SK-N-SH (cell line): ENCODE measurements at regions not wholly inside any gene's neighbourhood (a gene's known extent, or its start where the extent isn't known, plus 50 kb on each side); places are given as distances from the start of the nearest gene placed in this dataset.

Experiments
- CTCF ChIA-PET: fragments of 300-600, 350-600 bp; formaldehyde crosslinking; extraction: SDS; loops from one replicate; lab custom pipeline; 2021; lab: Yijun Ruan, JAX
- POLR2A ChIA-PET: fragments of 350-600 bp; sonication (Branson Sonifier 250); formaldehyde crosslinking; extraction: SDS; loops from one replicate; lab custom pipeline; 2020; ENCODE audit warnings: antibody characterized with exemption, inconsistent platforms; lab: Yijun Ruan, JAX
- DNase-seq: peaks from one replicate; pipeline ENCODE4 v3.0.0; 2012
- H2AFZ ChIP-seq: fragments of 200-600 bp; sonication (generic); 2 replicates; pipeline ENCODE4 v1.8.1; 2016; ENCODE audit warnings: antibody characterized with exemption, mild to moderate bottlenecking, low read depth
- H3F3A ChIP-seq: fragments of 200-600 bp; sonication (generic); replicated peaks from 2 replicates; pipeline ENCODE3; 2016; ENCODE audit warnings: antibody characterized with exemption, mild to moderate bottlenecking; ENCODE audit not compliant: insufficient read depth
- H3K27ac ChIP-seq, 2 experiments: fragments of 200-500 bp in 1 of 2; fragments of 200-600 bp in 1 of 2; sonication (Bioruptor generic) in 1 of 2; sonication (generic), shearing (Covaris generic) in 1 of 2; 2 replicates each; pipeline versions ENCODE4 v1.5.1 to v1.6.1; 2014 to 2016; ENCODE audit warnings: low read depth in 2 of 2, inconsistent platforms in 1 of 2, low read length in 1 of 2, mild to moderate bottlenecking in 1 of 2, mixed read lengths in 1 of 2
- H3K27me3 ChIP-seq: fragments of 200-600 bp; sonication (generic), shearing (Covaris generic); 2 replicates; pipeline ENCODE4 v1.6.1; 2016; ENCODE audit warnings: mixed run types; ENCODE audit not compliant: insufficient read depth
- H3K36me3 ChIP-seq, 2 experiments: fragments of 200-500 bp in 1 of 2; fragments of 200-600 bp in 1 of 2; sonication (Bioruptor generic) in 1 of 2; sonication (generic) in 1 of 2; replicated peaks in 1 of 2; 2 replicates each; pipeline versions ENCODE3 to v1.5.1; 2014 to 2016; ENCODE audit warnings: low read length in 1 of 2, mild to moderate bottlenecking in 1 of 2; ENCODE audit not compliant: insufficient read depth in 2 of 2, control insufficient read depth in 1 of 2
- H3K4me1 ChIP-seq, 2 experiments: fragments of 200-500 bp in 1 of 2; fragments of 200-600 bp in 1 of 2; sonication (Bioruptor generic) in 1 of 2; sonication (generic), shearing (Covaris generic) in 1 of 2; 2 replicates each; pipeline versions ENCODE4 v1.5.1 to v1.6.1; 2014 to 2016; ENCODE audit warnings: low read depth in 1 of 2, low read length in 1 of 2, mixed run types in 1 of 2; ENCODE audit not compliant: insufficient read depth in 2 of 2, control insufficient read depth in 1 of 2
- H3K4me2 ChIP-seq: fragments of 200-600 bp; sonication (generic), shearing (Covaris generic); 2 replicates; pipeline ENCODE4 v1.6.1; 2017; ENCODE audit warnings: mixed run types
- H3K4me3 ChIP-seq, 2 experiments: fragments of 200-500 bp in 1 of 2; fragments of 200-600 bp in 1 of 2; sonication (Bioruptor generic) in 1 of 2; sonication (generic), shearing (Covaris generic) in 1 of 2; 2 replicates each; pipeline versions ENCODE4 v1.5.1 to v1.8.1; 2014 to 2016; ENCODE audit warnings: low read depth in 2 of 2, inconsistent platforms in 1 of 2, low read length in 1 of 2, mild to moderate bottlenecking in 1 of 2, mixed read lengths in 1 of 2, moderate library complexity in 1 of 2
- H3K79me2 ChIP-seq: fragments of 200-600 bp; sonication (generic); 2 replicates; pipeline ENCODE4 v1.8.1; 2017; ENCODE audit warnings: mild to moderate bottlenecking; ENCODE audit not compliant: insufficient read depth
- H3K9ac ChIP-seq: fragments of 200-600 bp; sonication (generic); 2 replicates; pipeline ENCODE4 v1.6.1; 2017; ENCODE audit warnings: mixed run types
- H3K9me2 ChIP-seq: fragments of 200-600 bp; sonication (generic); 2 replicates; pipeline ENCODE4 v1.6.1; 2017; ENCODE audit warnings: mixed run types
- H3K9me3 ChIP-seq: fragments of 200-600 bp; sonication (generic); 2 replicates; pipeline ENCODE4 v1.6.1; 2017; ENCODE audit warnings: mixed run types, mild to moderate bottlenecking, moderate library complexity
- H4K20me1 ChIP-seq: fragments of 200-600 bp; sonication (generic); 2 replicates; pipeline ENCODE4 v1.6.1; 2017; ENCODE audit warnings: mild to moderate bottlenecking, mixed run types; ENCODE audit not compliant: insufficient read depth
- ELF1 ChIP-seq: IDR thresholded peaks from 2 replicates; pipeline ENCODE4 v1.4.0; 2012
- EP300 ChIP-seq, 2 experiments: IDR thresholded peaks; 2 replicates each; pipeline versions ENCODE4 v1.4.0 to v1.6.1; 2012; ENCODE audit warnings: borderline replicate concordance in 1 of 2, low read depth in 1 of 2, low read length in 1 of 2
- EZH2phosphoT487 ChIP-seq: fragments of 200-600 bp; sonication (generic); IDR thresholded peaks from 2 replicates; pipeline ENCODE4 v1.6.1; 2017; ENCODE audit warnings: low read depth, mixed run types, mild to moderate bottlenecking, antibody characterized with exemption, moderate library complexity, borderline replicate concordance
- FOSL2 ChIP-seq: IDR thresholded peaks from 2 replicates; pipeline ENCODE4 v1.4.0; 2012; ENCODE audit warnings: low read depth, mild to moderate bottlenecking, moderate library complexity, borderline replicate concordance
- FOXJ3 ChIP-seq: sonication (generic); formaldehyde crosslinking; IDR thresholded peaks from 2 replicates; pipeline ENCODE4 v1.5.1; 2020; ENCODE audit warnings: mild to moderate bottlenecking, missing genetic modification reagents
- GATA2 ChIP-seq: sonication (generic); formaldehyde crosslinking; IDR thresholded peaks from 2 replicates; pipeline ENCODE4 v1.5.0; 2020; ENCODE audit warnings: mild to moderate bottlenecking, missing genetic modification reagents
- IRF3 ChIP-seq: fragments of 150-350 bp; IDR thresholded peaks from 2 replicates; pipeline ENCODE4 v1.6.1; 2016; ENCODE audit warnings: mild to moderate bottlenecking, low read depth, low read length
- JUND ChIP-seq: IDR thresholded peaks from 2 replicates; pipeline ENCODE4 v1.4.0; 2012
- MAX ChIP-seq: IDR thresholded peaks from 2 replicates; pipeline ENCODE4 v1.4.0; 2012; ENCODE audit warnings: low read depth
- MEF2A ChIP-seq: IDR thresholded peaks from 2 replicates; pipeline ENCODE4 v1.4.0; 2012; ENCODE audit warnings: low read depth, borderline replicate concordance
- MXI1 ChIP-seq: IDR thresholded peaks from 2 replicates; pipeline ENCODE4 v1.6.1; 2012; ENCODE audit warnings: mild to moderate bottlenecking, low read depth, low read length, improper control_type of control experiment
- NFIC ChIP-seq: IDR thresholded peaks from 2 replicates; pipeline ENCODE4 v1.4.0; 2012; ENCODE audit warnings: borderline replicate concordance
- NRF1 ChIP-seq: IDR thresholded peaks from 2 replicates; pipeline ENCODE4 v1.6.1; 2012; ENCODE audit warnings: low read depth, mild to moderate bottlenecking, low read length
- RXRA ChIP-seq: IDR thresholded peaks from 2 replicates; pipeline ENCODE4 v1.4.0; 2012; ENCODE audit warnings: low read depth, mild to moderate bottlenecking, borderline replicate concordance
- SIN3A ChIP-seq: IDR thresholded peaks from 2 replicates; pipeline ENCODE4 v1.6.1; 2012; ENCODE audit warnings: low read depth, mild to moderate bottlenecking, low read length, moderate library complexity, borderline replicate concordance
- TAF1 ChIP-seq: IDR thresholded peaks from 2 replicates; pipeline ENCODE4 v1.6.1; 2012; ENCODE audit warnings: low read depth, mild to moderate bottlenecking, low read length, moderate library complexity, borderline replicate concordance
- TCF12 ChIP-seq: IDR thresholded peaks from 2 replicates; pipeline ENCODE4 v1.4.0; 2012
- TEAD4 ChIP-seq: IDR thresholded peaks from 2 replicates; pipeline ENCODE4 v1.4.0; 2012; ENCODE audit warnings: mild to moderate bottlenecking, borderline replicate concordance; ENCODE audit not compliant: insufficient read depth
- USF1 ChIP-seq: IDR thresholded peaks from 2 replicates; pipeline ENCODE4 v1.4.0; 2012; ENCODE audit warnings: low read depth, borderline replicate concordance
- ZBTB33 ChIP-seq: IDR thresholded peaks from 2 replicates; pipeline ENCODE4 v1.4.0; 2012; ENCODE audit warnings: low read depth, borderline replicate concordance
- WGBS: methylation state at CpG from one replicate; pipeline ENCODE4 v1.1.6; 2017; ENCODE audit warnings: low lambda C conversion rate; 5-methylcytosine and 5-hydroxymethylcytosine counted together

- TF ChIP-seq EP300 (IDR thresholded peaks at IDR 0.05; ENCODE audit: borderline replicate concordance in 1 of 2, low read depth in 1 of 2, low read length in 1 of 2) (no peak), FOXJ3 (CRISPR knock-in tag) (no peak)
These were observed 472.2 kb upstream of the KLHL4 start (continued) for GRCh38 chrX:87045352-87045751.

- Histone ChIP-seq H3K4me1 (no peaks in the 10 kb centered on the region), H2AFZ (no peak overlapping the region), H3K9ac (no peak overlapping the region), H3K9me3 (no peaks in the 10 kb centered on the region), H3F3A (no peaks in the 10 kb centered on the region), H3K79me2 (no peaks in the 10 kb centered on the region), H3K27me3 (no peaks in the 10 kb centered on the region), H3K36me3 (no peaks in the 10 kb centered on the region), H4K20me1 (no peaks in the 10 kb centered on the region), H3K4me3 (no peak overlapping the region), H3K9me2 (no peaks in the 10 kb centered on the region), H3K4me2 (no peak overlapping the region), H3K27ac (no peak overlapping the region)
- TF ChIP-seq NRF1: no peak
- no peak for TF ChIP-seq EP300 (IDR thresholded peaks at IDR 0.05; ENCODE audit: borderline replicate concordance in 1 of 2, low read depth in 1 of 2, low read length in 1 of 2)
- no peak for TF ChIP-seq RXRA
- TF ChIP-seq FOXJ3 (CRISPR knock-in tag): no peak
- no peak for TF ChIP-seq USF1
- TF ChIP-seq GATA2: no peak
- TF ChIP-seq TEAD4: no peak
- no peak for TF ChIP-seq ELF1
- TF ChIP-seq MEF2A: no peak
- no peak for TF ChIP-seq MAX
- TF ChIP-seq TAF1: no peak
- TF ChIP-seq MXI1: no peak
- TF ChIP-seq EZH2phosphoT487: no peak
- no peak for TF ChIP-seq IRF3
- no peak for TF ChIP-seq FOSL2
- TF ChIP-seq SIN3A: no peak
- TF ChIP-seq JUND: no peak
- TF ChIP-seq TCF12: no peak
- TF ChIP-seq NFIC: no peak
- no peak for TF ChIP-seq ZBTB33
- under 1% methylated on average over 3 of the region's 3 CpGs for WGBS
- ChIA-PET POLR2A (no interaction called here), CTCF (no interaction called here)
- no peak for DNase-seq
These were observed 468.0 kb upstream of the KLHL4 start for GRCh38 chrX:87049567-87049966.
